T-cell (primary cell): ENCODE measurements at regions not wholly inside any gene's neighbourhood (a gene's known extent, or its start where the extent isn't known, plus 50 kb on each side); places are given as distances from the start of the nearest gene placed in this dataset.

ENCODE experiments used
- ATAC-seq, 4 experiments: fragments of 200-7000 bp in 3 of 4; fragments of 150-1000 bp in 1 of 4; cut with Tn5 transposase; replicated peaks in 1 of 4; 1 replicate in 3 of 4; 2 replicates in 1 of 4; pipeline ENCODE4 v1.10.0; 2021; ENCODE audit warnings: moderate library complexity in 3 of 4, mild to moderate bottlenecking in 2 of 4, moderate number of reproducible peaks in 1 of 4
- CTCF ChIA-PET, 2 donors: fragments of 300-600 bp; sonication (Branson Sonifier 250); formaldehyde crosslinking; loops; one replicate each; lab custom pipeline; 2022; ENCODE audit warnings: antibody characterized with exemption in 2 of 2; lab: Charles Lee
- POLR2A ChIA-PET, 2 donors: fragments of 300-600 bp; sonication (Branson Sonifier 250); formaldehyde crosslinking; loops; one replicate each; lab custom pipeline; 2022; ENCODE audit warnings: antibody characterized with exemption in 2 of 2; lab: Charles Lee
- DNase-seq, 35 experiments: peaks; one replicate each; pipeline versions ENCODE4 v3.0.0 to v3.0.0-alpha.2; 2013 to 2023
- H3K27ac ChIP-seq: one replicate; pipeline ENCODE4 v1.5.1; 2013; ENCODE audit warnings: low read length
- H3K27me3 ChIP-seq, 2 experiments: replicated peaks in 1 of 2; 1 replicate in 1 of 2; 2 replicates in 1 of 2; pipeline versions ENCODE4 v1.6.1 to v1.7.0; 2013; ENCODE audit warnings: low read length in 1 of 2, mixed read lengths in 1 of 2; ENCODE audit not compliant: control insufficient read depth in 2 of 2, insufficient read depth in 2 of 2; ENCODE audit errors: extremely low read depth in 1 of 2
- H3K36me3 ChIP-seq, 2 donors: 1 replicate in 1 of 2; 2 replicates in 1 of 2; pipeline versions ENCODE4 v1.6.1 to v1.7.0; 2013; ENCODE audit warnings: low read length in 1 of 2; ENCODE audit not compliant: control insufficient read depth in 2 of 2, insufficient read depth in 1 of 2; ENCODE audit errors: extremely low read depth in 1 of 2
- H3K4me1 ChIP-seq, 2 experiments: 1 replicate in 1 of 2; 2 replicates in 1 of 2; pipeline versions ENCODE4 v1.6.1 to v1.7.0; 2013; ENCODE audit warnings: low read length in 2 of 2, mixed read lengths in 1 of 2; ENCODE audit not compliant: insufficient read depth in 2 of 2, control insufficient read depth in 1 of 2; ENCODE audit errors: extremely low read depth in 1 of 2
- H3K4me3 ChIP-seq, 2 donors: 1 replicate in 1 of 2; 2 replicates in 1 of 2; pipeline versions ENCODE4 v1.5.1 to v1.7.0; 2013; ENCODE audit warnings: mild to moderate bottlenecking in 2 of 2, low read length in 1 of 2, moderate library complexity in 1 of 2; ENCODE audit not compliant: control insufficient read depth in 1 of 2; ENCODE audit errors: extremely low read depth in 1 of 2
- H3K9me3 ChIP-seq: 2 replicates; pipeline ENCODE4 v1.7.0; 2013
- H3K27ac Mint-ChIP-seq, 2 donors: one replicate each; pipeline ENCODE4 v1.8.0; 2020 to 2021; ENCODE audit warnings: mild to moderate bottlenecking in 2 of 2, mixed read lengths in 2 of 2
- H3K27me3 Mint-ChIP-seq, 2 donors: one replicate each; pipeline ENCODE4 v1.8.0; 2021 to 2022; ENCODE audit warnings: mixed read lengths in 2 of 2
- H3K36me3 Mint-ChIP-seq: one replicate; pipeline ENCODE4 v1.8.0; 2021; ENCODE audit warnings: mixed read lengths
- H3K4me1 Mint-ChIP-seq, 3 donors: one replicate each; pipeline ENCODE4 v1.8.0; 2020 to 2022; ENCODE audit warnings: mixed read lengths in 3 of 3, mild to moderate bottlenecking in 1 of 3
- H3K4me3 Mint-ChIP-seq, 3 donors: one replicate each; pipeline ENCODE4 v1.8.0; 2020 to 2022; ENCODE audit warnings: mild to moderate bottlenecking in 3 of 3, mixed read lengths in 3 of 3, moderate library complexity in 3 of 3
- H3K9me3 Mint-ChIP-seq, 3 donors: one replicate each; pipeline ENCODE4 v1.8.0; 2020 to 2022; ENCODE audit warnings: mixed read lengths in 3 of 3
- whole genome bisulfite sequencing: methylation state at CpG from one replicate; pipeline ENCODE4 v1.1.5; 2013; ENCODE audit warnings: missing lambda C conversion rate; ENCODE audit not compliant: insufficient coverage; 5-methylcytosine and 5-hydroxymethylcytosine counted together

DNA sequence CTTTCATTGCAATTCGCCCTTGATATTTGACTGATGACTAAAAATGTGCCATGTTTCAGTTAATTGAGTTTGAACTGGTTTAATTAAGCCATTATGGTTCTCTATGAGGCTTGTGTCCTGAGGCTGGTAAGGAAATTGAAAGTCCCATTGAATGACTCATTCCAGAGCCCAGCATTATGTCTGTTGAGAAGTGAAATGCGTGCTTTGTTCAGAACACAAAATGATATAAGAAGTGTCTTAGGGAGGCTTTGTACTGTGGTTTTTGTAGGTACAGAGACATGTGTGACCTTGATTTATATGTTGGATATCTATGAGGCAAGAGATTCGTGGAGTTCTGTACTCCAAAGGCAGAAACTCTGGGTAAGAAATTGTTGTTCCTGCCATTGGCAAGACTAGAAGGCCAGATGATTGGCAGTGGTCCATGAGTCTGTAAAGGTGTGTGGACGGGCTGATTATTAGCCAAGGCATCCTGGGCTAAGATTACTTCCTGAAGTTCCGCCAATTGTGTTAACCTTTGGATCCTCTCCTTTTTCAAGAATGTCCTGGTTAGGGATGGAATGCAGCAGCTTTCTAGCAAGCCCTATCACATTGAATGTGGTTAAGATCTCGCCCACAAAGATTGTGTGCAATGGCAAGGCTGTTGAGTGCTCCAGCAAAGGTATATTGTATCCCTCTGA lies 103.7 kb downstream of the NPIPB5 start:
- Mint-ChIP-seq H3K27me3 (peaks cover 9 to 20% of the 10 kb centered on the region in 2 donors), H3K27ac (no peak overlapping the region), H3K36me3 (no peaks in the 10 kb centered on the region), H3K4me1 (no peaks in the 10 kb centered on the region), H3K4me3 (no peak overlapping the region), H3K9me3 (no peaks in the 10 kb centered on the region)
- no peak overlapping the region for H3K27ac ChIP-seq
- no peaks in the 10 kb centered on the region for H3K36me3 ChIP-seq
- CTCF ChIA-PET, result no interaction called here
- peaks cover 0 to 6% of the 10 kb centered on the region in 2 experiments for H3K27me3 ChIP-seq
- H3K4me1 ChIP-seq, result no peaks in the 10 kb centered on the region
- 66% methylated on average over 6 of the region's 6 CpGs for WGBS
- ATAC-seq, result no peak
- H3K9me3 ChIP-seq, result no peaks in the 10 kb centered on the region
- DNase-seq, result no peak
- POLR2A ChIA-PET, result no interaction called here
- no peak overlapping the region for H3K4me3 ChIP-seq

DNA sequence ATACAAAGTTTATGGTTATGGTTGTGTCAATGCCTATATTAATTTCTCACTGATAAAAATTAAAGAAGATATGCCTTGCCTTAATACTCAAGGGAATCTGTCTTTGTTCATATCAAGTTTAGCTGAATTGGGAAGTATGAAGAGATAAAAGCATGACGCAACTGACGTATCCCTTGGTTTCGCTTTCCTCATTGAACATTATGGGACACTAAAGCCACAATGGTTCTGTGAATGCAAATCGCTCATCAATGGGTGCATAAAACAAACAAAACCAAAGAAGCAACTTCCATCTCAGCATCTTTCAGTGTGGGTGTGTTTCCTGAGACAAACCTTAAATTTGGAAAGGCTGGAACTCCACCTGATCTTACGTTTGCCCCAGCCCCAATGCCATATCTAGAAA lies 108.2 kb downstream of the NPIPB5 start:
- no peaks in the 10 kb centered on the region for H3K36me3 Mint-ChIP-seq
- no peaks in the 10 kb centered on the region for H3K9me3 Mint-ChIP-seq
- H3K4me3 Mint-ChIP-seq, result no peak overlapping the region
- no peak for DNase-seq
- ATAC-seq, result no peak
- no peak overlapping the region for H3K4me3 ChIP-seq
- H3K4me1 ChIP-seq, result no peaks in the 10 kb centered on the region
- CTCF ChIA-PET, result no interaction called here
- POLR2A ChIA-PET, result no interaction called here
- H3K36me3 ChIP-seq, result no peaks in the 10 kb centered on the region
- no peak overlapping the region for H3K27ac Mint-ChIP-seq
- no peaks in the 10 kb centered on the region for H3K9me3 ChIP-seq
- H3K27ac ChIP-seq, result no peak overlapping the region
- H3K27me3 Mint-ChIP-seq, result peaks cover 9 to 16% of the 10 kb centered on the region in 2 donors
- H3K27me3 ChIP-seq, result peaks cover 2 to 12% of the 10 kb centered on the region in 2 experiments
- no peaks in the 10 kb centered on the region for H3K4me1 Mint-ChIP-seq
- 100% methylated on average over 4 of the region's 5 CpGs for WGBS

- peaks cover 2 to 16% of the 10 kb centered on the region in 2 experiments for H3K27me3 ChIP-seq
- no peak overlapping the region for H3K27ac Mint-ChIP-seq
- peaks cover 8 to 9% of the 10 kb centered on the region in 2 donors for H3K27me3 Mint-ChIP-seq
- DNase-seq, result no peak
- no peak overlapping the region for H3K4me3 Mint-ChIP-seq
- no peak for ATAC-seq
- WGBS, result 70% methylated on average over 7 of the region's 7 CpGs
- H3K4me1 Mint-ChIP-seq, result no peaks in the 10 kb centered on the region
- ChIA-PET CTCF (interaction anchor here in 1 of 2 donors (0.6 kb wide), 1 partner anchor 293 kb away, joined by 3 read pairs; no protein-coding TSS in a partner anchor), POLR2A (no interaction called here)
- no peaks in the 10 kb centered on the region for H3K4me1 ChIP-seq
- no peaks in the 10 kb centered on the region for H3K36me3 Mint-ChIP-seq
- no peak overlapping the region for H3K27ac ChIP-seq
- no peaks in the 10 kb centered on the region for H3K9me3 Mint-ChIP-seq
- H3K4me3 ChIP-seq, result no peak overlapping the region
- H3K9me3 ChIP-seq, result no peaks in the 10 kb centered on the region
- H3K36me3 ChIP-seq, result no peaks in the 10 kb centered on the region
These were observed 111.0 kb downstream of the NPIPB5 start for GRCh38 chr16:22621586-22622155.

- Mint-ChIP-seq H3K9me3 (no peaks in the 10 kb centered on the region), H3K27me3 (peaks cover 0 to 6% of the 10 kb centered on the region in 2 donors), H3K36me3 (no peaks in the 10 kb centered on the region), H3K4me3 (no peak overlapping the region), H3K4me1 (no peaks in the 10 kb centered on the region), H3K27ac (no peak overlapping the region)
- Histone ChIP-seq H3K27me3 (peaks cover 2 to 19% of the 10 kb centered on the region in 2 experiments), H3K9me3 (no peaks in the 10 kb centered on the region), H3K27ac (no peak overlapping the region), H3K4me3 (no peak overlapping the region), H3K4me1 (no peaks in the 10 kb centered on the region), H3K36me3 (no peaks in the 10 kb centered on the region)
- ChIA-PET CTCF (no interaction called here), POLR2A (interaction anchor here in 1 of 2 donors (0.5 kb wide), 1 partner anchor 1890 kb away, joined by 3 read pairs; no protein-coding TSS in a partner anchor)
- WGBS, result 79% methylated on average over 4 of the region's 5 CpGs
- DNase-seq (no peak), ATAC-seq (no peak)
These were observed 112.0 kb downstream of the NPIPB5 start for GRCh38 chr16:22622703-22623102.

DNA sequence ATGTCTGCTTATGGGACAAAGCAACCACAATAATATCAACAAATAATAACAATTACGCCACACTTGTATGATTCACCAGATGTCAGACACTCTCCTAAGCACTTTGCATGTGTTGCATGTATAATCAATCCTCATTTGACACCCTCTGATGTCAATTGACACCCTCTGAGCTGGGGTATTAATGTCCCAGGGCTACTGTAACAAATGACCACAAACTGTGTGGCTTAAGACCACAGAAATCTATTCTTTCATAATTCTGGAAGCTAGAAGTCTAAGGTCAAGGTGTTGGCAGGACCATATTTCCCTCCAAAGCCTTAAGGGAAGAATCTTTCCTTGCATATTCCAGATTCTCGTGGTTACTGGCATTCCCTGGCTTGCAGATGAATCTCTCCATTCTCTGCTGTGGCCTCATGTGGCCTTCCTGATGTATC lies 112.7 kb downstream of the NPIPB5 start:
- Mint-ChIP-seq H3K27ac (no peak overlapping the region), H3K4me1 (no peaks in the 10 kb centered on the region), H3K9me3 (no peaks in the 10 kb centered on the region), H3K27me3 (peaks cover 0 to 4% of the 10 kb centered on the region in 2 donors), H3K36me3 (no peaks in the 10 kb centered on the region), H3K4me3 (no peak overlapping the region)
- no peaks in the 10 kb centered on the region for H3K4me1 ChIP-seq
- peaks cover 2 to 19% of the 10 kb centered on the region in 2 experiments for H3K27me3 ChIP-seq
- no peak for ATAC-seq
- ChIA-PET CTCF (no interaction called here), POLR2A (no interaction called here)
- no peaks in the 10 kb centered on the region for H3K9me3 ChIP-seq
- no peak overlapping the region for H3K4me3 ChIP-seq
- no peak for DNase-seq
- H3K36me3 ChIP-seq, result no peaks in the 10 kb centered on the region
- H3K27ac ChIP-seq, result no peak overlapping the region
- 71% methylated on average over 2 of the region's 2 CpGs for WGBS

DNA sequence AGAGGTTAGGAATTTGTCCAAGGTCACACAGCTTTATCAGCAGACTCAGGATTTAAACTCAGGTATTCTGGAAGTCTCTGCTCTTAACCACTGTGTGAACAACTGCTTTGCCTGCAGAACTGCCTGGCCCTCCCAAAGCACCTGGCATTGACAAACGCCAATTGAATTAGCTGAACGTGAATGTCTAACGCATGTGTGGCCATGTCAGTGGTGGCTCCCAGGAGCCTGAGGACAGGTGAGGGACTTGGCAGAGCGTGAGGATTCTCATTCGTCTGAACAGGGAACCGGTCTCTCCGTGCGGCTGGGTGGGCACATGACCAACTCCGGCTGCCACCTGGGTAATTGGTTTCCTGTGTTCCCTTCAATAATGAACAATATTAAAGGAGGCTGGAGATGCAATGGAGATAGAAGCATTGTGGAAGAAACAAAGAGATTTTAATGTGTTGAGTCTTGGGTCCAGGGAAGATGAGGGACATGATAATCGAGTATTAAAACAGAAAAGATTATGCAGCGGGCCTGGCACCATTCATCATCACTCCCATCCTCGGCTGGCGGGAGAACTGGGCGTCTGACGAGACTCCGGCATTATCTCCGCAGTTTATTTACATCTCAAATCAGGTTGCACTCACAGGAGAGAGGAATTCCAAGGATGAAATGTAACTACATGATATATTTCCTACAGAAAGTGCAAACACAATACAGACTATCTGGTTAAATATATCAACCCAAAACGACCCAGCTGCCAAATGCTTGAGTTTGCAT lies 113.5 kb downstream of the NPIPB5 start:
- CTCF ChIA-PET, result no interaction called here
- Histone ChIP-seq H3K36me3 (no peaks in the 10 kb centered on the region), H3K4me3 (no peak overlapping the region), H3K27ac (no peak overlapping the region), H3K9me3 (no peaks in the 10 kb centered on the region), H3K27me3 (peaks cover 2 to 22% of the 10 kb centered on the region in 2 experiments), H3K4me1 (no peaks in the 10 kb centered on the region)
- no peak for ATAC-seq
- no peaks in the 10 kb centered on the region for H3K4me1 Mint-ChIP-seq
- no peak overlapping the region for H3K27ac Mint-ChIP-seq
- no peak overlapping the region for H3K4me3 Mint-ChIP-seq
- POLR2A ChIA-PET, result no interaction called here
- peaks cover 0 to 3% of the 10 kb centered on the region in 2 donors for H3K27me3 Mint-ChIP-seq
- H3K36me3 Mint-ChIP-seq, result no peaks in the 10 kb centered on the region
- no peak for DNase-seq
- 84% methylated on average over 18 of the region's 18 CpGs for WGBS
- no peaks in the 10 kb centered on the region for H3K9me3 Mint-ChIP-seq
